HCT116 (cell line): ENCODE measurements at regions not wholly inside any gene's neighbourhood (a gene's known extent, or its start where the extent isn't known, plus 50 kb on each side); places are given as distances from the start of the nearest gene placed in this dataset.

ENCODE experiments used
- ATAC-seq: fragments of 200-7000 bp; cut with Tn5 transposase; 2 replicates; pipeline ENCODE4 v1.9.1; 2020; ENCODE audit warnings: mild to moderate bottlenecking, moderate library complexity
- BruUV-seq: library from RNA; stranded (reverse); fragments of 400-500 nt; replicated peaks from 2 replicates; lab custom pipeline; 2021; lab: Mats Ljungman, UMichigan
- CTCF ChIA-PET: fragments of 300-600 bp; sonication (Branson Sonifier 250); formaldehyde crosslinking; loops from one replicate; lab custom pipeline; 2021; ENCODE audit warnings: antibody characterized with exemption; lab: Charles Lee
- POLR2A ChIA-PET: fragments of 300-600, 350-600 bp; sonication (Branson Sonifier 250); formaldehyde crosslinking; loops from one replicate; lab custom pipeline; 2021; ENCODE audit warnings: antibody characterized with exemption; lab: Charles Lee
- RAD21 ChIA-PET, 2 experiments: fragments of 300-600 bp; sonication (Branson Sonifier 250); formaldehyde crosslinking; loops; one replicate each; lab custom pipeline; 2023; ENCODE audit warnings: low total read pairs in 2 of 2; ENCODE audit not compliant: uncharacterized antibody in 2 of 2, unreplicated experiment in 2 of 2, low non-redundant PET in 1 of 2; lab: Charles Lee
- DNase-seq: peaks from one replicate; pipeline ENCODE4 v3.0.0-alpha.2; 2010; ENCODE audit warnings: low read depth, low spot score
- H2AFZ ChIP-seq: fragments of 200-600 bp; shearing (Covaris generic), sonication (generic); 2 replicates; pipeline ENCODE4 v1.6.1; 2017; ENCODE audit warnings: low read depth, mixed run types, mixed read lengths, antibody characterized with exemption, low read length; ENCODE audit not compliant: poor library complexity, severe bottlenecking
- H3K27ac ChIP-seq: 2 replicates; pipeline ENCODE4 v1.5.1; 2012; ENCODE audit warnings: low read depth, low read length
- H3K27me3 ChIP-seq: fragments of 200-600 bp; sonication (generic); 2 replicates; pipeline ENCODE4 v1.6.1; 2016; ENCODE audit warnings: mixed run types, low read length, mixed read lengths; ENCODE audit not compliant: insufficient read depth
- H3K36me3 ChIP-seq, 2 experiments: fragments of 200-500 bp in 1 of 2; fragments of 200-600 bp in 1 of 2; sonication (Bioruptor generic) in 1 of 2; sonication (generic) in 1 of 2; 2 replicates each; pipeline versions ENCODE4 v1.5.1 to v1.6.1; 2014 to 2016; ENCODE audit warnings: low read length in 2 of 2, inconsistent platforms in 1 of 2, mixed read lengths in 1 of 2, mixed run types in 1 of 2; ENCODE audit not compliant: insufficient read depth in 2 of 2, control insufficient read depth in 1 of 2
- H3K4me1 ChIP-seq, 2 experiments: fragments of 200-600 bp in 1 of 2; sonication (generic) in 1 of 2; 2 replicates each; pipeline versions ENCODE4 v1.5.1 to v1.6.1; 2012 to 2017; ENCODE audit warnings: low read length in 2 of 2, inconsistent platforms in 1 of 2, mild to moderate bottlenecking in 1 of 2, mixed read lengths in 1 of 2, mixed run types in 1 of 2, moderate library complexity in 1 of 2; ENCODE audit not compliant: insufficient read depth in 2 of 2, control insufficient read depth in 1 of 2
- H3K4me2 ChIP-seq: fragments of 200-600 bp; sonication (generic); 2 replicates; pipeline ENCODE4 v1.6.1; 2017; ENCODE audit warnings: mixed run types, low read length, mixed read lengths
- H3K4me3 ChIP-seq, 2 experiments: fragments of 200-600 bp in 1 of 2; sonication (generic) in 1 of 2; replicated peaks in 1 of 2; 2 replicates each; pipeline ENCODE4 v1.5.1; 2011 to 2016; ENCODE audit warnings: low read length in 2 of 2, control low read depth in 1 of 2, low read depth in 1 of 2, mild to moderate bottlenecking in 1 of 2, mixed read lengths in 1 of 2, mixed run types in 1 of 2
- H3K79me2 ChIP-seq: fragments of 200-600 bp; sonication (generic); 2 replicates; pipeline ENCODE4 v1.6.1; 2017; ENCODE audit warnings: mild to moderate bottlenecking, mixed run types, low read length, moderate library complexity, mixed read lengths; ENCODE audit not compliant: insufficient read depth
- H3K9ac ChIP-seq: fragments of 200-600 bp; sonication (generic); 2 replicates; pipeline ENCODE4 v1.6.1; 2016; ENCODE audit warnings: low read length, mixed read lengths
- H3K9me2 ChIP-seq: fragments of 200-600 bp; sonication (generic), shearing (Covaris generic); 2 replicates; pipeline ENCODE4 v1.6.1; 2017; ENCODE audit warnings: mixed run types, mild to moderate bottlenecking, moderate library complexity; ENCODE audit not compliant: insufficient read depth
- H3K9me3 ChIP-seq, 2 experiments: fragments of 200-500 bp in 1 of 2; fragments of 200-600 bp in 1 of 2; sonication (Bioruptor generic) in 1 of 2; sonication (generic) in 1 of 2; 2 replicates each; pipeline ENCODE4 v1.6.1; 2014 to 2017; ENCODE audit warnings: low read length in 2 of 2, mixed read lengths in 2 of 2, inconsistent platforms in 1 of 2, low read depth in 1 of 2, mild to moderate bottlenecking in 1 of 2, mixed run types in 1 of 2, moderate library complexity in 1 of 2; ENCODE audit not compliant: control insufficient read depth in 1 of 2, insufficient read depth in 1 of 2
- H4K20me1 ChIP-seq: fragments of 200-600 bp; sonication (generic), shearing (Covaris generic); 2 replicates; pipeline ENCODE4 v1.6.1; 2017; ENCODE audit warnings: mixed run types, mild to moderate bottlenecking, moderate library complexity; ENCODE audit not compliant: insufficient read depth
- CBX3 ChIP-seq: IDR thresholded peaks from 2 replicates; pipeline ENCODE4 v1.6.1; 2012; ENCODE audit warnings: low read depth
- CEBPB ChIP-seq: IDR thresholded peaks from 2 replicates; pipeline ENCODE4 v1.6.1; 2012; ENCODE audit warnings: low read depth
- ELF1 ChIP-seq: IDR thresholded peaks from 2 replicates; pipeline ENCODE4 v1.6.1; 2012; ENCODE audit warnings: low read depth, borderline replicate concordance
- FOSL1 ChIP-seq: IDR thresholded peaks from 2 replicates; pipeline ENCODE4 v1.6.1; 2012; ENCODE audit warnings: low read depth
- JUND ChIP-seq: IDR thresholded peaks from 2 replicates; pipeline ENCODE4 v1.6.1; 2012
- POLR2A ChIP-seq: IDR thresholded peaks from 2 replicates; pipeline ENCODE4 v1.7.0; 2011; ENCODE audit warnings: borderline replicate concordance; ENCODE audit not compliant: insufficient read depth, insufficient read length; ENCODE audit errors: extremely low read depth
- RAD21 ChIP-seq: IDR thresholded peaks from 2 replicates; pipeline ENCODE4 v1.6.1; 2012; ENCODE audit warnings: low read depth, mild to moderate bottlenecking
- SIN3A ChIP-seq: IDR thresholded peaks from 2 replicates; pipeline ENCODE4 v1.6.1; 2012; ENCODE audit warnings: low read depth
- SP1 ChIP-seq: IDR thresholded peaks from 2 replicates; pipeline ENCODE4 v1.6.1; 2012; ENCODE audit warnings: low read depth
- SRF ChIP-seq: IDR thresholded peaks from 2 replicates; pipeline ENCODE4 v1.6.1; 2012; ENCODE audit warnings: low read depth
- TCF7L2 ChIP-seq: IDR thresholded peaks from 2 replicates; pipeline ENCODE4 v1.7.0; 2011; ENCODE audit warnings: borderline replicate concordance, inconsistent platforms; ENCODE audit not compliant: insufficient read depth, insufficient read length; ENCODE audit errors: extremely low read depth
- YY1 ChIP-seq: IDR thresholded peaks from 2 replicates; pipeline ENCODE4 v1.6.1; 2011; ENCODE audit warnings: low read length, low read depth, moderate library complexity, mild to moderate bottlenecking; ENCODE audit not compliant: insufficient replicate concordance; ENCODE audit errors: extremely low read depth
- ZFX ChIP-seq: fragments of 450-650 bp; IDR thresholded peaks from 2 replicates; pipeline ENCODE4 v1.6.1; 2017
- intact Hi-C: fragments of 100-400 bp; cut with micrococcal nuclease; formaldehyde crosslinking; loops from 2 replicates; pipeline ENCODE4 v1.10.0; 2022
- TF ChIP-seq, protein P1 (sequence below): IDR thresholded peaks from 2 replicates; pipeline ENCODE4 v1.6.1; 2012
- TF ChIP-seq, protein P2 (sequence below), 3 experiments: fragments of 200-600 bp in 1 of 3; sonication (generic) in 1 of 3; IDR thresholded peaks in 2 of 3; conservative IDR thresholded peaks in 1 of 3; 2 replicates each; pipeline ENCODE4 v1.5.1; 2012 to 2017; ENCODE audit warnings: low read depth in 2 of 3, low read length in 2 of 3, antibody characterized with exemption in 1 of 3, borderline replicate concordance in 1 of 3, control low read depth in 1 of 3, mild to moderate bottlenecking in 1 of 3, mixed read lengths in 1 of 3, mixed run types in 1 of 3, moderate library complexity in 1 of 3; ENCODE audit not compliant: insufficient read depth in 1 of 3
- TF ChIP-seq, protein P3 (sequence below): IDR thresholded peaks from 2 replicates; pipeline ENCODE4 v1.6.1; 2012
- TF ChIP-seq, protein P4 (sequence below): IDR thresholded peaks from 2 replicates; pipeline ENCODE4 v1.6.1; 2012; ENCODE audit warnings: low read depth
- TF ChIP-seq, protein P5 (sequence below): IDR thresholded peaks from 2 replicates; pipeline ENCODE4 v1.6.1; 2011; ENCODE audit warnings: mild to moderate bottlenecking, low read length, moderate library complexity; ENCODE audit not compliant: insufficient replicate concordance; ENCODE audit errors: extremely low read depth

DNA sequence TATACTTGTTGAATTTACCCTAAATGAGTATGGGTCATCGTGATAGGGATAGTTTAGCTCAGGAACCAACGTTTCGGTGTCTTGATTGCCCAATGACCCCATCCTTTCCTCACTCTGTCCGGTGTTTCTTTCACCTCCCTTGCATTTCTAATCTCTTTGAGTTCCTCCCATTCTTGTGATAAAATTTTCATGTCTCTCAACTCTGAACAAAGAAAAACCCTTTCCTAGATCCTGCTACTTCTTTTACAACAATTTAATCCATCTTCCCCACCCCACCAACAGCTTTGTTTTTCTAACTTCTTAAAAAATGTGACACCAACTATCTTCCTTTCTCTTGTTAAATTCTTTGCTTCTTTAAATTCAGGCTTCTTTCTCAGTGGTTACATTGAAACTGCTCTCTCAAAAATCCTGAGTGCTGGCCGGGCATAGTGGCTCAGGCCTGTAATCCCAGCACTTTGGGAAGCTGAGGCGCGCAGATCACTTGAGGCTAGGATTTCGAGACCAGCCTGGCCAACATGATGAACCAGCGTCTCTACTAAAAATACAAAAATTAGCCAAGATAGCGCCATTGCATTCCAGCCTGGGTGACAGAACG, 130.3 kb upstream of the MINDY3 start:
- Histone ChIP-seq H3K27me3 (0 out of 2 replicates have a peak, but pooled peaks cover 5% of the 10 kb centered on the region), H3K4me3 (no peak overlapping the region), H3K9ac (no peak overlapping the region)
- TF ChIP-seq ELF1, result no peak
- TF ChIP-seq CEBPB, result no peak
- TF ChIP-seq, protein P1, sequence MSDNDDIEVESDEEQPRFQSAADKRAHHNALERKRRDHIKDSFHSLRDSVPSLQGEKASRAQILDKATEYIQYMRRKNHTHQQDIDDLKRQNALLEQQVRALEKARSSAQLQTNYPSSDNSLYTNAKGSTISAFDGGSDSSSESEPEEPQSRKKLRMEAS, result no peak
- TF ChIP-seq, protein P2, sequence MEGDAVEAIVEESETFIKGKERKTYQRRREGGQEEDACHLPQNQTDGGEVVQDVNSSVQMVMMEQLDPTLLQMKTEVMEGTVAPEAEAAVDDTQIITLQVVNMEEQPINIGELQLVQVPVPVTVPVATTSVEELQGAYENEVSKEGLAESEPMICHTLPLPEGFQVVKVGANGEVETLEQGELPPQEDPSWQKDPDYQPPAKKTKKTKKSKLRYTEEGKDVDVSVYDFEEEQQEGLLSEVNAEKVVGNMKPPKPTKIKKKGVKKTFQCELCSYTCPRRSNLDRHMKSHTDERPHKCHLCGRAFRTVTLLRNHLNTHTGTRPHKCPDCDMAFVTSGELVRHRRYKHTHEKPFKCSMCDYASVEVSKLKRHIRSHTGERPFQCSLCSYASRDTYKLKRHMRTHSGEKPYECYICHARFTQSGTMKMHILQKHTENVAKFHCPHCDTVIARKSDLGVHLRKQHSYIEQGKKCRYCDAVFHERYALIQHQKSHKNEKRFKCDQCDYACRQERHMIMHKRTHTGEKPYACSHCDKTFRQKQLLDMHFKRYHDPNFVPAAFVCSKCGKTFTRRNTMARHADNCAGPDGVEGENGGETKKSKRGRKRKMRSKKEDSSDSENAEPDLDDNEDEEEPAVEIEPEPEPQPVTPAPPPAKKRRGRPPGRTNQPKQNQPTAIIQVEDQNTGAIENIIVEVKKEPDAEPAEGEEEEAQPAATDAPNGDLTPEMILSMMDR (IDR thresholded peaks at IDR 0.05 in 2 of 3, conservative IDR thresholded peaks at IDR 0.05 in 1 of 3; ENCODE audit: borderline replicate concordance in 1 of 3, insufficient read depth in 1 of 3, low read depth in 2 of 3, low read length in 2 of 3), result no peak
- TF ChIP-seq ZFX, result no peak
- no peak for TF ChIP-seq RAD21
- no peak for TF ChIP-seq SIN3A
- TF ChIP-seq TCF7L2, result no peak
- TF ChIP-seq JUND, result no peak
- TF ChIP-seq, protein P3, sequence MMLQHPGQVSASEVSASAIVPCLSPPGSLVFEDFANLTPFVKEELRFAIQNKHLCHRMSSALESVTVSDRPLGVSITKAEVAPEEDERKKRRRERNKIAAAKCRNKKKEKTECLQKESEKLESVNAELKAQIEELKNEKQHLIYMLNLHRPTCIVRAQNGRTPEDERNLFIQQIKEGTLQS, result no peak
- no peak for TF ChIP-seq SRF
- no peak for TF ChIP-seq POLR2A
- TF ChIP-seq, protein P4, sequence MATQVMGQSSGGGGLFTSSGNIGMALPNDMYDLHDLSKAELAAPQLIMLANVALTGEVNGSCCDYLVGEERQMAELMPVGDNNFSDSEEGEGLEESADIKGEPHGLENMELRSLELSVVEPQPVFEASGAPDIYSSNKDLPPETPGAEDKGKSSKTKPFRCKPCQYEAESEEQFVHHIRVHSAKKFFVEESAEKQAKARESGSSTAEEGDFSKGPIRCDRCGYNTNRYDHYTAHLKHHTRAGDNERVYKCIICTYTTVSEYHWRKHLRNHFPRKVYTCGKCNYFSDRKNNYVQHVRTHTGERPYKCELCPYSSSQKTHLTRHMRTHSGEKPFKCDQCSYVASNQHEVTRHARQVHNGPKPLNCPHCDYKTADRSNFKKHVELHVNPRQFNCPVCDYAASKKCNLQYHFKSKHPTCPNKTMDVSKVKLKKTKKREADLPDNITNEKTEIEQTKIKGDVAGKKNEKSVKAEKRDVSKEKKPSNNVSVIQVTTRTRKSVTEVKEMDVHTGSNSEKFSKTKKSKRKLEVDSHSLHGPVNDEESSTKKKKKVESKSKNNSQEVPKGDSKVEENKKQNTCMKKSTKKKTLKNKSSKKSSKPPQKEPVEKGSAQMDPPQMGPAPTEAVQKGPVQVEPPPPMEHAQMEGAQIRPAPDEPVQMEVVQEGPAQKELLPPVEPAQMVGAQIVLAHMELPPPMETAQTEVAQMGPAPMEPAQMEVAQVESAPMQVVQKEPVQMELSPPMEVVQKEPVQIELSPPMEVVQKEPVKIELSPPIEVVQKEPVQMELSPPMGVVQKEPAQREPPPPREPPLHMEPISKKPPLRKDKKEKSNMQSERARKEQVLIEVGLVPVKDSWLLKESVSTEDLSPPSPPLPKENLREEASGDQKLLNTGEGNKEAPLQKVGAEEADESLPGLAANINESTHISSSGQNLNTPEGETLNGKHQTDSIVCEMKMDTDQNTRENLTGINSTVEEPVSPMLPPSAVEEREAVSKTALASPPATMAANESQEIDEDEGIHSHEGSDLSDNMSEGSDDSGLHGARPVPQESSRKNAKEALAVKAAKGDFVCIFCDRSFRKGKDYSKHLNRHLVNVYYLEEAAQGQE, result no peak
- no peak for TF ChIP-seq YY1
- TF ChIP-seq CBX3, result no peak
- no peak for TF ChIP-seq FOSL1
- TF ChIP-seq, protein P5, sequence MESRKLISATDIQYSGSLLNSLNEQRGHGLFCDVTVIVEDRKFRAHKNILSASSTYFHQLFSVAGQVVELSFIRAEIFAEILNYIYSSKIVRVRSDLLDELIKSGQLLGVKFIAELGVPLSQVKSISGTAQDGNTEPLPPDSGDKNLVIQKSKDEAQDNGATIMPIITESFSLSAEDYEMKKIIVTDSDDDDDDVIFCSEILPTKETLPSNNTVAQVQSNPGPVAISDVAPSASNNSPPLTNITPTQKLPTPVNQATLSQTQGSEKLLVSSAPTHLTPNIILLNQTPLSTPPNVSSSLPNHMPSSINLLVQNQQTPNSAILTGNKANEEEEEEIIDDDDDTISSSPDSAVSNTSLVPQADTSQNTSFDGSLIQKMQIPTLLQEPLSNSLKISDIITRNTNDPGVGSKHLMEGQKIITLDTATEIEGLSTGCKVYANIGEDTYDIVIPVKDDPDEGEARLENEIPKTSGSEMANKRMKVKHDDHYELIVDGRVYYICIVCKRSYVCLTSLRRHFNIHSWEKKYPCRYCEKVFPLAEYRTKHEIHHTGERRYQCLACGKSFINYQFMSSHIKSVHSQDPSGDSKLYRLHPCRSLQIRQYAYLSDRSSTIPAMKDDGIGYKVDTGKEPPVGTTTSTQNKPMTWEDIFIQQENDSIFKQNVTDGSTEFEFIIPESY, result no peak
- TF ChIP-seq SP1, result no peak
- TF ChIP-seq, all 23 proteins: peak for 0
- ChIA-PET RAD21 (no interaction called here), POLR2A (no interaction called here), CTCF (no interaction called here)
- Histone ChIP-seq H3K4me1 (no peaks in the 10 kb centered on the region), H2AFZ (no peak overlapping the region), H3K79me2 (no peaks in the 10 kb centered on the region), H3K9me3 (no peaks in the 10 kb centered on the region), H3K36me3 (no peaks in the 10 kb centered on the region), H4K20me1 (no peaks in the 10 kb centered on the region), H3K27ac (no peak overlapping the region), H3K4me2 (no peak overlapping the region), H3K9me2 (no peaks in the 10 kb centered on the region)
- no peak for DNase-seq
- BruUV-seq, result no TSS peak
- ATAC-seq, result no peak
- intact Hi-C loops, result no loop called here
